ENCODE measurements at regions not wholly inside any gene's neighbourhood (a gene's known extent, or its start where the extent isn't known, plus 50 kb on each side); places are given as distances from the start of the nearest gene placed in this dataset.

DNA sequence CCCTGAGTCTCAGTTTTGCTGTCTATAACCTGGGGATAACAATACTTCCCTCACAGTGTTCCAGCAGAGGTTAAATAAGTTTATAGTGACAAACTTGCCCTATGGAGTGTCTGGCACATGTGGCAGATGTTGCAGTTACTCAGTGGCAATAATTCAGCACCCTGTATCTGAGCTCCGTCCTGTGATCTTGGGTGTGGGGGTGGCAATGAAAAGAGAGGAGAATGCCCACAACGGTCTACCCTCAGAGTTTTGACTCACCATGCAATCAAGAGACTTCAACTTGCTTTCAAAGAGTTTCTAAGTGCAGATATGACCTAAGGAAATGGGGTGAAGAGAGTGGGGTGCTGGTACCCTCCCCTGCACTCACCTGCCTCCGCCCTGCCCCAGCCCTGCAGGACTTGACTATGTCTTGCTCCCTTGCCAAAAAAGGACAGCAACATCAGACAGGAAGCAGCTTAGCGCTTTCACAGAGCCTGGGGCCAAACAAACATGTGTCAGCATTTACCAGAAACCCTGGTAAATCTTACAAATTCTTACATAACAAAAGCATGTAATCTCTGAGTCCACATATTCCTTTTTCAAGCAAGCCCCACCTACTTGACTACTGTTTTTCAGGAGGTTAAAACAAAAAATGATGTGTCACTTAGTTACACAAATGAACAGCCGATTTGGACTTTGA lies 185.1 kb upstream of the CAMK1G start:
- no peak for DNase-seq (ENCODE audit: low read depth in 2 of 2)

DNA sequence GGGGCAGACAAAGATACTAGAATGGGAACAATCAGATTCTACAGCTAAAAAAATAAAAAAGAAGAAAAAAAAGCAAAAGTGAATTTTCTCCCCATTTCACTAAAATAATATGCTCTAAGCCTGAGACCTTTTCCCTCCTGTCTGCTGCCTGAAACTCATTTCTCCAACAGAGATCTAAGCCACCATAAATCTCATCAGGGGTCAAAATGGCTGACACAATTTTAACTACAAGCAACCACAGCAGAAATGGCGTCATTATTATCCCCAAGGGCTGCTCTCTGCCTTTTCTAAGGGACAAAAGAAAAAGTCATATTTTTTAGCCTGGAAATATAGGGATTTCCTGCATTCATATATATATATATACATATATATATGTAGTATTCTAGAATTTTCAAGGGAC lies 183.7 kb upstream of the CAMK1G start:
- no peak for DNase-seq (ENCODE audit: low read depth in 2 of 2)

DNA sequence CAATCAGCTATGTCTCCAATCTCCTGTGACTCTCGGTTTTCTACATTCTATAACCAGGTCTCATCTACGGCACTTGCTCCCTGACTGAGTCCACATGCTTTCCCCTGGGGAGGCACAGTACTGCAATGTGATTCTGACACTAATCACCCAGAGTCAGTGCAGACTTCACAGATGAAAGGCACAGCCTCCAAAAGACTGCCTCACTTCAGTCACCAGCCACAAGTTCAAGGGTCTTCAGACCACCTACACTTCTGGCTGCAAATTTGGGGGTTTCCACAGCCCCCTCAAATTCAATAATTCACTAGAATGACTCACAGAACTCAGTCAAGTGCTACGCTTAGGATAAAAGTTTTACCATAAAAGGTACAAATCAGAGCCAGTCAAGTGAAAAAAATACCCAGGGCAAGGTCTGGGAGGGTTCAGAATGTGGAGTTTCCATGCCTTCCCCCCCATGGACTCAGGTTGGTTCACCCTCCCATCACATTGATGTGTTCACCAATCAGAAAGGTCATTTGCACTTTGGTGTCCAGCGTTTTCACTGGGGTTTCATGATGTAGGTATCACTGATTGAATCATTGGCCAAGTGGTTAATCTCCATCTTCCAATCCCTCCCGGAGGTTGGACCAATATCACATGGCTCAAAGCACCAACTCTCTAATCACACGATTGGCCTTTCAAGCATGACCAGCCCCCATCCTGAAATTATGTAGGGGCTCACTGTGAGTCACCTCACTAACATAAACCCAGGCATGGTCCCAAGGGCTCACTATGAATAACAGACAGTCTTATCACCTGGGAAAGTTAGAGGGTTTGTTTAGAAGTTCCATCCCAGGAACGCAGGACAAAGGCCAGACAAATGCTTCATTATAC lies 182.9 kb upstream of the CAMK1G start:
- DNase-seq (ENCODE audit: low read depth in 2 of 2) = no peak

DNA sequence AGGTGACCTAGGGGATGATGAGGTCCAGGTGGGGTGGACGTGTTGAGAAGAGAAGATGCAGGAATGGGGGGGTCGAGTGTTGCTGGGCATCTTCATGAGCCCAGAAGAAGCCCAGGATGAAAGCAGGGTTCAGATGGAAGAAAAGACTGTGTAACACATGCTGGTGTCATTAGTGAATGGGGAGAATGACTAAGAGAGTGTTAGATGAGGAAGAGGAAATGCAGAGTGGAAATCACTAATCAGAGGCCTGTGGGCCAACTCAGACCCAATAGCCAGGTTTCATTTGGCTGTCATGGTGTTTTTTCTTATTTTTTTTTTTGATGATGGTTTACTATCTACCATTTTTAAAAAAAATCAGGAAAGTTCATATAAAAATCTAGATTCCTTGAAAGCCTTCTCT lies 180.8 kb upstream of the CAMK1G start:
- DNase-seq (ENCODE audit: low read depth in 2 of 2) = no peak

DNA sequence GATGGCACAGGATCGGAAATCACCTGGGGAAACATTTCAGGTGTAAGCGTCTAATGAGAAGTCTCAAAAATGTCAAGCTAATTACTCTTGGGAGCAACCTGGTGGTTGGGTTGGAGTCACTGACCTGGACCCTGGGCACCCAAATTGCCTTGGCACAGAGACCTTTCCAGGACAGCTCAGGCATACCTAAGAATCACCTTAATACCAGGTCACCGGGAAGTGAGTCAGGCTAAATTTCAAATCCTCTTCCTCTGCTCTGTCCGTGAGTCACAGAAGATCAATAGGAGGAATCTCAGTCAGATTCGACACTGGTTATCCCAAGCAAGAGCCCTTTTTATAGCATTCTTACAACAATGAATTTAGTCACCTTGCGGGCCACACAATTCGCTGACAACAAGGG lies 179.6 kb upstream of the CAMK1G start:
- DNase-seq (ENCODE audit: low read depth in 2 of 2) = no peak

DNA sequence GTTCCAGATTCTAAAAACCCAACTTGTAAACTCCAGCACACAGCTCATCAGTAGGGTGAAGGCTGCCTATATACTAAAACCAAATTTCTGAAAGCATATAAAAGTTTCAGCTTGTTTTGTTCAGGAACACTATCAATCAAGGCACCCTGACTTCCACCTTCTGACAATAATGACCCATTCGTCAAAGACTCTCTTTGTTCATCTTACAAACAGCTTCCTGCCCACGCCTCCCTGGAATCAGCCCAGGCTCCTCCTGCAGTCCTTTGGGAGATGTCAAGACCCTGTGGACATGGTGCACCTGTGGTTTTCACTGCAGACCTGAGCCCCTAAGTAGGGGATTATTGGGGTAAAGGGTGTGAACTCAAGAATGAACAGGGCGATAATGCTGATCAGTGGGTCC lies 178.9 kb upstream of the CAMK1G start:
- DNase-seq (ENCODE audit: low read depth in 2 of 2) = no peak

DNA sequence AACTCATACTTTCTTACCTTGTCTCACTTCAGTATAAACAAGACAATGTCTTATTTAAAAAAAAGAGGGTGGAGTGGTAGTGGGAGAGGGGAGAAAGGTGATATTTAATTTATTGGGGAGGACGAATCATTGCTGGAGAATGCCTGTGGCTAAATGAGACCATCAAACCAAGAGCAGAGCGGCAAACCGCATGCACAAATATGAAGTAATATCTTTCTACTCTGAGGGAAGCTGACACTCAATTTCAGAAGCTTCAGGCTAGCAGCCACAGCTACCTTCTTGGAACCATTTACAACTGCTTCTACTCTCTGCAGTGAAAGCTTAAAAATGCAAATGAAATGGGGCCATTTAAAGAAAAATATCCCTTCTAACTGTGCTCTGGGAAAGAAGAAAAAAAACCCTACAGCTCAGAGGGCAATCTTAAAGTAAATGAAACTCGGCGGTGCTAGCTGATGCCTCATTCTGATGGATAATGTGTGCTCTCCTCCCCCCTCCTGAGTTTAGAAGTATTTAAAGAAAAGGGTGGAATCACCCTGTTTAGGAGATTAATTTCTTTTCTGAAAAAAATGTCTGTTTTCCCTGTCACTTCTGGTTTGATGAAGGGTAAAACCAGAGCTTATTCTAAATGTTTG lies 178.2 kb upstream of the CAMK1G start:
- DNase-seq (ENCODE audit: low read depth in 2 of 2) = no peak

DNA sequence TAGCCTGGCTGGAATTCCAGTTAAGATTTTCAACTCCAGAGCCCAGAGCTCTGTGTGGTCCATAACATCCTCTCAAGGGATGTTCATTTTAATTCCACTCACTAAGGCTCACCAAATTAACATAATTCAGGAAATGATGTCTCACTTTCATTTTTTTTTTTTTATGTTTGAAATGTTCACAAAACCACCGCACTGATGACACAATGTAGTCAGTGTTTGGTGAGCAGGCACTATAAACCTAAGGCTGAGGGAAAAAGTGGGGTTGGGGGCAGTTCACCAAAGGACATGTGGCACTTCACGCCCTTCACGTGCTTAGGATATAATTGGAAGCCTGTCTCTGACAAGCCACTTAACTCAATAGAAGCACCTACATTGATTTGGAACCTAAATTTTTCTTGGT lies 177.3 kb upstream of the CAMK1G start:
- no peak for DNase-seq (ENCODE audit: low read depth in 2 of 2)

DNA sequence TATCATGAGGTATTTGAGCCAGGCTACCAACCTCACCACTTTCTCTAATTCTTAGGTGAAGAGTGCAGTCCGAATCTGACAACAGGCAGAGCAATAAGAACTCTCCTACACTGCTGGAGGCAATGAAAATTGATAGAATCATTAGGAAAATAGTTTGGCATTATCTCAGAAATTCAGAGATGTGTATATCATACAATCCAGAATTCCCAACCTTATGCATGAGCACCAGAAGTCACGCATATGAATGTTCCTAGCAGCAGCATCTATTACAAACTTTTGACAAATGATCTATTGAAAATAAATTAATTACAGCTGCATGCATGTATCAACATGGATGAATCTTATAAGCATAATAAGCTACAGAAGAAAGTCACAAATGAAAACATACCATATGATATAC lies 176.9 kb upstream of the CAMK1G start:
- DNase-seq (ENCODE audit: low read depth in 2 of 2) = no peak

DNA sequence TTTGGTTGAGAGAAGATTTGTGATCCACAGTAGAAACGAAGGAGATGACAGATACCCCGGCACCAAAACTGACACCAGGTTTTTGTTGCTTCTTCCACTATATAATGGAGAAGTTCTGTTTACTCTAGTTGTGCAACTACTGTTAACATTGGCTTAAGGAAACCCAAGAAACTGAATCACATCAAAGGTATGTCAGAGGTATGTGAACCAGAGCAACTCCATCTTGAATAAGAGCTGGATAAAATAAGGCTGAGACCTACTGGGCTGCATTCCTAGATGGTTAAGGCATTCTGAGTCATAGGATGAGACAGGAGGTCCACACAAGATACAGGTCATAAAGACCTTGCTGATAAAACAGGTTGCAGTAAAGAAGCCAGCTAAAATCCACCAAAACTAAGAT lies 173.7 kb upstream of the CAMK1G start:
- no peak for DNase-seq (ENCODE audit: low read depth in 2 of 2)

DNA sequence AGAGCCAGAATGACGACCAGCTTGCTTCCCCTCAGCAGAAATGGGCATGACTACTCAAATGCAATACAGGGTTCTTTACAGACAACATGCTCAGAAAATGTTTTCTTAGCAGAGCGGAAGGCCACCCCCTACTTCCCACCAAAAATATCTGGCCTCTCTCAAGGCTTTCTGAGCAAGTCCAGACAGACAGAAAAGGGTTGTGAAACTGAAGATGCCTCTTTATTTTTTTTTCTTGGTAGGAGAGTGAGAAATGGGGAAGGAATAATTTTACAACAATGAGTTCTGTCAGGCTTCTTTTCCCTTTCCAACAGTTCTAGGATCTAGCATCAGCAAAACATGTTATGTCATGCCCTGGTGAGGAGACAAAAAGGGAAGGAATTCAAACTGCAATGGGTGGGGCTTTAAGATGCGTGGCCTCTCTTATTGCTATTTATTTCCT lies 172.0 kb upstream of the CAMK1G start:
- no peak for DNase-seq (ENCODE audit: low read depth in 2 of 2)

DNA sequence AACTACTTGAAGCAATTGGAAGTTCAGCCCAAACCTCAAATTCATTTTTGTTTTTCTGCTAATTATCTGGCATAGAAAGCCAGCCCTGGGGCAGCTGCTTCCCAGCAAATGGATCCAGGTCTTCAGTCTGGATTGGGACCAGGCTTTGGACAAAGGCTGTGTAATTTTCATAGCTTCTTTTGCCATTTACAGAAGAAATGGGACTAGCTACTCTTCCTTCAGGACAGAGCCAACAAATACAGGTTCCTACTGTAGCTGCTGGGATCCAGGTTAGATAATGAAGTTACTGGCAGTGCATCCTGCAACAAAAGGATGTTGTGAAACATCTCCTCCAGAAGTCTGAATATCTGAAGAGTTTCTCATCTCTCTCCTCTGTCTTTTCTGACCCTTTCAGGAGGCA lies 171.5 kb upstream of the CAMK1G start:
- no peak for DNase-seq (ENCODE audit: low read depth in 2 of 2)

DNA sequence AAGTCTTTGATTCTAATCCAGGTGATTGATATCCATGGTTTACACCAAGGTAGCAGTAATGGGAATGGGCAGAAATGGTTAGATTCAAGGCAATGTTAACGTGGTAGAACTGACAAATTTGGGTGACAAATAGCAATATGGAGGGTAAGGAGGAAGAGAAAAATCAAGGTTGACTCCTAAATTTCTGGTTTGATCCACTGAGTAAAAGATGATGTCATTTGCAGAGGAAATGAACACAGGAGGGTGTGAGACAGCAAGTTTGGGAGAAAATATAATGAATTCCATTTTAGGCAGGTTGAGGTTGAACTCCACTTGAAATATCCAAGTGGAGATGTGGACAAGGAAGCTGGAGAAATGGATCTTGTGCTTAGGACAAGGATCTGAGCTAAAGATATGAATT lies 170.9 kb upstream of the CAMK1G start:
- DNase-seq (ENCODE audit: low read depth in 2 of 2) = no peak

DNA sequence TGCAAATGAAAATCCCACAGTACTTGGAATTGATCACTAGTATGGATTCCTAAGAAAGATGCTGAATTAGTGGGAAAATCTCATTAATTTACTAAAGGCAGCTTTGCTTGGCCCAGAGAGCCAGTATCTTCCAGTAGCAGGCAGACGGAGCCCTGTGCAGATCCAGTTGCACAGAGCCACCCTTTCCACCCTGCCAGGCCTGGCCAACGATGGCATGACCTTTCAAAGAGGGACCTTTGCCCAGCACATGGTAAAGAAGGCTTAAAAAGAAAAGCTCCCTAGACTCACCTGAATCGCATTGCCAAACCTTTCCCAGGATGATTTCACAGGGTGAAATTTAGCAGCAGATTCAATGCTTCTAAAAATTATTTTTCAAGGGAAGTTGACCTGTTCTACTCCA lies 170.5 kb upstream of the CAMK1G start:
- no peak for DNase-seq (ENCODE audit: low read depth in 2 of 2)

DNA sequence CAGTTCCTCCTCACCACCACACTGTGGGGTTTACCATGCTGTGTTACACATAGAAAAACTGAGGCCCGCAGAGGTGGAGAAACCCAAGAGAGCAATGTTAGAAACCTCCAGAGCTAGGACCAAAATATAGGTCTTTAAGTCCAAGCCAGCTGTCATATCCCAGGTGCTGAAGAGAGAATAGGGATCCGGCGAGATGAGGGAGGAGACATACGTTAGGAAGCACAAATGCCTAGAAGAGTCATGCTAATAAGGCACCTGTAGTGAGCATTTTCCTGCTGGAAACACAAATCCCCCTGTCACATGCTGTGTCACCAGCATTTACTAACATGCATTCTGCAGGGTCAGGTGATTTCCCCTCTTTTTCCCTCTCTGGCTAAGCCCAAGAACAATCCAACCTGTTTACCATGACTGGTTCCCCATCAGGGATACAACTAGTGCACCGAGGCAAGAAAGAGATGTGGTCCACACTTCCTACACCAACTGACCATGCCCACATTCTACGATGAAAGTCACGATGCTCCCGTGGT lies 168.6 kb upstream of the CAMK1G start:
- DNase-seq (ENCODE audit: low read depth in 2 of 2) = no peak

DNA sequence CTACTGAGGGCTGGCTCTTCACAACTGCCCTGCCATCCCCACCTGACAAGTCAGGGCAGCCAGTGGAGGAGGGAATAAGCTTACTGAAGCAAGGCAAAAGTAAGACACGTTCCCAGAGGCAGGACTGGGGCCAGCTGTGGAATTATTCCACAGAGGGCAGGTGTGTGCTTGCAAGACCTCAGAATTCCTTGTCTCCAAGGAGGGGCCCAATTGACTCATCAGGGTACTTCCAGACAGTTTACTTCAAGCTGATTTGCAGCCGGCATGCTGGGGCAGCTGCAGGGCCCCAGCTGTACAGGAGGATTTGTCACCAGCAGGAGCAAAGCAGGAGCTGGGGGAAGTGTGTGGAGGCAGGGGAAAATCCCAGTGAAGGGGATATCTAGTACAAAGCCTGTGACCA lies 167.5 kb upstream of the CAMK1G start:
- DNase-seq (ENCODE audit: low read depth in 2 of 2) = no peak

DNA sequence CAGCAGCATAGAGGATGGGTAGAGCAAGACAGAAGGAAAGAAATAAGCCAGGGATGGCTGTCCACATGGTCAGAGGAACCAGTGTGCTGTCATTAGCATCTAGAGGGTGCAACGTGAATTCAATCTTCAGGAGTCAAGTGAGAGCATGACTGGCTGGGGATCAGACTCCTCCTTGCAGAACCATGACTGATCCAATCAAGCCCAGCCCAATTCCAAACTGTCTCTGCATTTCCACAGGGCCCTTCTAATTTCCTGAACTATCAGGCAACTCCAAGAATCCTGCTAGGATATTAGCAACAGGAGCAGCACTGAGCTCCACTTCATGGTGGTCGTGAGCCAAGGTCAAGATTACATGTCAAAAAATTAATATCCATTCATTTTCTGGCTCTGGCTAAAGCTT lies 166.8 kb upstream of the CAMK1G start:
- no peak for DNase-seq (ENCODE audit: low read depth in 2 of 2)

DNA sequence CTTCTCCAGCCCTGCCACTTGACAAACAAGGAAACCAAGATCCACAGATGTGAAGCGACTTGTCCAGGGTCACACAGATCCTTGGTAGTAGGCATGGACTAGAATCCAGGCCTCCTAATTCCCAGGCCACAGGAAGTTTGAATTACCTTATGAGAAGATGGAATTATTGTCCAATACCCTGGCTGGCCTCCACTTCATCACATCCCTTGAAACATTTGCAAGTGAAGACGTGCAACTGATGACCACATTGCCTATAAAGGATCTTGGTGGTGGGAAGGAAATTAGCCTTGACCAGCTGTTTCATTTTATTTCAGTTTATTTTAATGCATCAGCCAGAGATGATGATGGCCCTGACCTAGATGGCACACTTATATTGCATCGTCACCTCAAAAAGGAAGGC lies 165.8 kb upstream of the CAMK1G start:
- DNase-seq (ENCODE audit: low read depth in 2 of 2) = no peak

DNA sequence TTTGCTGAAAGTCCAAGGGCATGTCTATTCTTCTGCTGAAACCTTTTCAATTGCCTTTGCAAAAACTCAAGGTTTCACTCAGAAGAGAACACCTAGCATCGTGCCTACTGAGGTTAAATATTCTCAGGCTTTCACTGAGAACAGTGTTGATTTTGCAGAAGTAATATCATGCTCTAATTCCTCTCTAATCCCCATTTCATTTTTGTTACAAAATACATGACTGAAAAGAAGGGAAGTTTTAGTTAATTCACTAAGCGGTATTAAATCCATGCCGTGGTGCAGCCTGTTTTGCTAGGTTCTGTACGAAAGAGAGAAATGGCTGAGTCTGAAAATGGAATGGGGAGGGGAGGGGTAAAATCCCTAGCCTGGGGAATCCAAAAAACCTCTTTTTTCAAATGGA lies 163.2 kb upstream of the CAMK1G start:
- DNase-seq (ENCODE audit: low read depth in 2 of 2) = no peak

DNA sequence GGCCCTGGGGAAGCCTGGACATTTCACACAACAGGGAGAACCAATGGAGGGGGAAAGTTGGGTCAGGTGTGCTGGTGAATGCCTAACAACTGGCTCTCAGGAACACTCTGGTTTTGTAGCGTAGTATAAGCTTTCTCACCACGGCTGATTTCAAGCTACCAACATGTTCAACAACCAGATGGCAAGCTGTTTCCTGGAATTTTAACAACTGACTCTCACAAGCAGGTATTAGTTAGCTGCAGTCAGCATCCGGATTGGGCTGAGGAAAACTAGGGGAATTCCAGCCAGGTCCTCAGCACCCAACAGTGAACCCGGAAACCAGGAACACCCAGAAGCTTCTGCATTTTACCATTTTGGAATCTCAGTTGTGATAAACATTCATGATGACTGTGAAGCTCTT lies 162.3 kb upstream of the CAMK1G start:
- DNase-seq (ENCODE audit: low read depth in 2 of 2) = no peak

DNA sequence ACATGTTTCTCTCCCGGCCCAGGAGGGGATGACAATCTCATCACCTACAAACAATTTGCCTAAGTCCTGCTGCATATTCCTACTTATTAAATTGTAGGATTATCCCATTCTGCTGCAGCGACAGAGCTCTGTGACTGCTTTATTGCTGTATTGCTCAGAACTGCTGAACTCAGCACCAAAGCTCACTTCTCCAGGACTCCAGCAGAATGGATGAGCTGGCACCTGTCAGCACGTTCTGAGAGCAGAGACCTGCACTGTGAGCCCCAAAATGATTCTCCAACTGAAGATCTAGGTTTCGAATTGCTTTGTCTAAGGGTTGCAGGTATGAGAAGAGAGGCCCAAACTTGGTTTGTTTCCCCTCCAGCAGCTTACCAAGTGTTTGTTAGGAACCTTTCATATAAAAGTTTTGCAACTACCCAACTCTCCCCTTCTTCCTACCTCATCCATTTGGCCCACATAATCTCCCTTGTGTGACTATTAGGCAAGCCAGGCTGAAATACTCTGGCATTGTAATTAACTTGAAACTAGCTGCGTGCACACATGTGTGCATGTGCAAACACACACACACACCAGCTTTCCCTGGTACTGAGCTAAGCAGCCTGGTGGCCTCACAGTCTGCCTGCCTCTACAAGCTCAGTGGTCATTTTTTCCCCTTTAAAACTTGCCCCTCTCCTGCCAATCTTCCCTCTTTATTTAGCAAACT lies 161.4 kb upstream of the CAMK1G start:
- DNase-seq (ENCODE audit: low read depth in 2 of 2) = no peak

DNA sequence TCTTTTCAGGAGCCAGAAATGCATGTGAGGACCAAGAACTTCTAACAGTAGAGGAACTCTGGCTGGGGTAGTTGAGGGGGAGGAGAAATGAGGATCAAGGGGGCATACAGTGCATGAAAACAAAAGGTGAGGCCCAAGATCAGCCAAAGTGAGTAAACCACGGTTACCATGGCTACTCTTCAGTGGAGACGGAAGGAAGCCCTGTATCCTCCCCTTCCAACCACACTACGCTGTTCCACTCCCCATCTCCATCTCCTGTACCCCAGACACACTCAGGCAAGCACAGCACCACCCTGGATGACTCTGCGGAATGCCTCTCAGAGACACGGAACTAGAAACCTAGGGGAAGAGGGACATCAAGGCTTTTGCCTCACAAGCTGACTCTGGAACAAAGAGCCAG lies 157.6 kb upstream of the CAMK1G start:
- no peak for DNase-seq (ENCODE audit: low read depth in 2 of 2)
